K562 (cell line): ENCODE measurements at regions not wholly inside any gene's neighbourhood (a gene's known extent, or its start where the extent isn't known, plus 50 kb on each side); places are given as distances from the start of the nearest gene placed in this dataset.

Experiments
- NFIX ChIP-seq: fragments of 250-450 bp; sonication (Bioruptor Pico); IDR thresholded peaks from 2 replicates; pipeline ENCODE4 v1.4.0; 2020; ENCODE audit warnings: low read depth, mild to moderate bottlenecking, moderate library complexity
- NRF1 ChIP-seq, 2 experiments: fragments of 450-650 bp; IDR thresholded peaks in 1 of 2; conservative IDR thresholded peaks in 1 of 2; 2 replicates each; pipeline ENCODE4 v1.6.1; 2014; ENCODE audit warnings: mild to moderate bottlenecking in 2 of 2
- POLR2G ChIP-seq: fragments of 200-400 bp; formaldehyde crosslinking; IDR thresholded peaks from 2 replicates; pipeline ENCODE4 v1.6.1; 2017; ENCODE audit warnings: low read depth, mild to moderate bottlenecking, antibody characterized with exemption, low read length, moderate library complexity
- REST ChIP-seq, 2 experiments: fragments of 450-650 bp; formaldehyde crosslinking in 1 of 2; IDR thresholded peaks; 2 replicates each; pipeline versions ENCODE4 v1.4.0 to v1.6.1; 2014 to 2020; ENCODE audit warnings: mild to moderate bottlenecking in 2 of 2, borderline replicate concordance in 1 of 2, low read depth in 1 of 2
- TEAD2 ChIP-seq: fragments of 450-650 bp; IDR thresholded peaks from 2 replicates; pipeline ENCODE4 v1.6.1; 2016; ENCODE audit warnings: missing genetic modification characterization, control low read depth, missing compliant biosample characterization
- ZFX ChIP-seq: sonication (generic); formaldehyde crosslinking; IDR thresholded peaks from 2 replicates; pipeline ENCODE4 v1.8.0; 2022; ENCODE audit warnings: mild to moderate bottlenecking, missing genetic modification reagents, moderate library complexity
- TF ChIP-seq, protein P1 (sequence below), 2 experiments: IDR thresholded peaks; 2 replicates each; pipeline ENCODE4 v1.6.1; 2012; ENCODE audit warnings: improper control_type of control experiment in 2 of 2, low read depth in 2 of 2, low read length in 2 of 2, borderline replicate concordance in 1 of 2

DNA sequence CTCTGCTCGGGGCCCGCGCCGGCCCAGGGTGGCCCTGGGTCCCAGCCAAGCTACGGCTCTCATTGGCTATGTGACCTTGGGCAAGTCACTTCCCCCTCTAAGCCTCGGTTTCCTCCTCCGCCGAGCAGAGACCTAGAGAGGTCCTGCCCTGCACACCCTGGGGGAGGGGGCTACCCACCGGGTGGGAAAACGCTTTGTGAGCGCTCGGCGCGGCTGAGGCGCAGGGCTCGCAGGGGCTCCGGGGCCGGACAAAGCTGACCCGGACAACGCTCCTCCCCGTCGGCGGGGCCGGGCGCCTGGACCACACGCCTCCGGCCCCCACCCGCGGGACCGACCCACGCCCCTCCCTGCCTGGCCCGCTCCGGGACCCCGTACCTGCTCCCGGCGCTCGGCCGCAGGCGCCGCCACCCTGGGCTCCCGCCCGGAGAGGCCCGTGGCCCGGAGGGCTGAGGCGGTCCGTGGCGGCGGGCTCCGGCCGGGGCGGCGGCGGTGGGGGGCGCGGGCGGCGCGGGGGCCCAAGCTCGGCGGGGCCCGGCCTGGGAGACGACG, 85.7 kb upstream of the MELK start (continued):
- TF ChIP-seq REST (IDR thresholded peaks at IDR 0.05; ENCODE audit: borderline replicate concordance) (0 out of 2 replicates have a peak, but pooled peaks have one; percentile 7), REST (CRISPR knock-in tag; IDR thresholded peaks at IDR 0.05; ENCODE audit: low read depth) (no peak), NRF1 (conservative IDR thresholded peaks at IDR 0.05 in 1 of 2, IDR thresholded peaks at IDR 0.05 in 1 of 2) (peak; percentile 7 to 29; a peak in 1 of 4 replicates), POLR2G (peak; percentile 61), TEAD2 (no peak), NFIX (CRISPR knock-in tag) (no peak), ZFX (CRISPR knock-in tag) (peak; percentile 46; the same call in 1 of the 2 replicates)
- TF ChIP-seq, protein P1, sequence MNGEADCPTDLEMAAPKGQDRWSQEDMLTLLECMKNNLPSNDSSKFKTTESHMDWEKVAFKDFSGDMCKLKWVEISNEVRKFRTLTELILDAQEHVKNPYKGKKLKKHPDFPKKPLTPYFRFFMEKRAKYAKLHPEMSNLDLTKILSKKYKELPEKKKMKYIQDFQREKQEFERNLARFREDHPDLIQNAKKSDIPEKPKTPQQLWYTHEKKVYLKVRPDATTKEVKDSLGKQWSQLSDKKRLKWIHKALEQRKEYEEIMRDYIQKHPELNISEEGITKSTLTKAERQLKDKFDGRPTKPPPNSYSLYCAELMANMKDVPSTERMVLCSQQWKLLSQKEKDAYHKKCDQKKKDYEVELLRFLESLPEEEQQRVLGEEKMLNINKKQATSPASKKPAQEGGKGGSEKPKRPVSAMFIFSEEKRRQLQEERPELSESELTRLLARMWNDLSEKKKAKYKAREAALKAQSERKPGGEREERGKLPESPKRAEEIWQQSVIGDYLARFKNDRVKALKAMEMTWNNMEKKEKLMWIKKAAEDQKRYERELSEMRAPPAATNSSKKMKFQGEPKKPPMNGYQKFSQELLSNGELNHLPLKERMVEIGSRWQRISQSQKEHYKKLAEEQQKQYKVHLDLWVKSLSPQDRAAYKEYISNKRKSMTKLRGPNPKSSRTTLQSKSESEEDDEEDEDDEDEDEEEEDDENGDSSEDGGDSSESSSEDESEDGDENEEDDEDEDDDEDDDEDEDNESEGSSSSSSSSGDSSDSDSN (IDR thresholded peaks at IDR 0.05; ENCODE audit: borderline replicate concordance in 1 of 2, low read depth in 2 of 2, low read length in 2 of 2), result peak in 1 of 2 experiments; percentile 7; a peak in 1 of 4 replicates
